GM23338 (cell line): ENCODE measurements at regions not wholly inside any gene's neighbourhood (a gene's known extent, or its start where the extent isn't known, plus 50 kb on each side); places are given as distances from the start of the nearest gene placed in this dataset.

ENCODE experiments used
- CREB1 ChIP-seq: fragments of 250-450 bp; sonication (Bioruptor Pico); IDR thresholded peaks from 2 replicates; pipeline ENCODE4 v1.5.0; 2020; ENCODE audit warnings: low read depth, mild to moderate bottlenecking, moderate library complexity
- CTCF ChIP-seq, 2 experiments: fragments of 200-600 bp in 1 of 2; sonication (generic) in 1 of 2; conservative IDR thresholded peaks; 2 replicates each; pipeline versions ENCODE4 v1.5.1 to v1.6.1; 2016 to 2017; ENCODE audit warnings: antibody characterized with exemption in 2 of 2, low read depth in 2 of 2, mild to moderate bottlenecking in 2 of 2, moderate library complexity in 1 of 2
- ETS1 ChIP-seq: IDR thresholded peaks from 2 replicates; pipeline ENCODE4 v1.6.1; 2016; ENCODE audit warnings: antibody characterized with exemption
- EZH2 ChIP-seq: fragments of 200-600 bp; sonication (generic); IDR thresholded peaks from one replicate; pipeline ENCODE4 v1.8.0; 2017; ENCODE audit warnings: antibody characterized with exemption, mild to moderate bottlenecking, low read depth; ENCODE audit not compliant: unreplicated experiment
- EZH2phosphoT487 ChIP-seq: fragments of 200-600 bp; sonication (generic); IDR thresholded peaks from one replicate; pipeline ENCODE4 v1.8.1; 2018; ENCODE audit warnings: antibody characterized with exemption; ENCODE audit not compliant: unreplicated experiment
- JUNB ChIP-seq: IDR thresholded peaks from one replicate; pipeline ENCODE4 v1.6.1; 2016; ENCODE audit warnings: antibody characterized with exemption; ENCODE audit not compliant: unreplicated experiment
- POLR2AphosphoS5 ChIP-seq: IDR thresholded peaks from 2 replicates; pipeline ENCODE4 v1.6.1; 2016; ENCODE audit warnings: antibody characterized with exemption, low read depth
- REST ChIP-seq: IDR thresholded peaks from one replicate; pipeline ENCODE4 v1.6.1; 2018; ENCODE audit warnings: antibody characterized with exemption; ENCODE audit not compliant: unreplicated experiment
- STAT1 ChIP-seq: IDR thresholded peaks from one replicate; pipeline ENCODE4 v1.6.1; 2016; ENCODE audit warnings: antibody characterized with exemption; ENCODE audit not compliant: unreplicated experiment

GRCh38 chrX:98646351-98646750 lies 1762.6 kb downstream of the RPA4 start:
- no peak for TF ChIP-seq CTCF (conservative IDR thresholded peaks at IDR 0.05; ENCODE audit: low read depth in 2 of 2)
- TF ChIP-seq ETS1, result no peak
- no peak for TF ChIP-seq POLR2AphosphoS5
- TF ChIP-seq REST, result no peak
- no peak for TF ChIP-seq STAT1
- TF ChIP-seq EZH2phosphoT487, result no peak
- TF ChIP-seq EZH2, result no peak
- TF ChIP-seq JUNB, result no peak
- TF ChIP-seq CREB1 (CRISPR knock-in tag), result no peak
